GM19463 (cell line): ENCODE measurements at regions not wholly inside any gene's neighbourhood (a gene's known extent, or its start where the extent isn't known, plus 50 kb on each side); places are given as distances from the start of the nearest gene placed in this dataset.
"Not testable (repeated sequence)": the region's sequence is repeated elsewhere in the genome, so short reads cannot be mapped to it uniquely, and the experiment has no call there.

Experiments used
- ATAC-seq: cut with Tn5 transposase; IDR thresholded peaks from one replicate; pipeline ENCODE4 v1.9.1; 2021; ENCODE audit warnings: mild to moderate bottlenecking, moderate library complexity; ENCODE audit not compliant: unreplicated experiment

DNA sequence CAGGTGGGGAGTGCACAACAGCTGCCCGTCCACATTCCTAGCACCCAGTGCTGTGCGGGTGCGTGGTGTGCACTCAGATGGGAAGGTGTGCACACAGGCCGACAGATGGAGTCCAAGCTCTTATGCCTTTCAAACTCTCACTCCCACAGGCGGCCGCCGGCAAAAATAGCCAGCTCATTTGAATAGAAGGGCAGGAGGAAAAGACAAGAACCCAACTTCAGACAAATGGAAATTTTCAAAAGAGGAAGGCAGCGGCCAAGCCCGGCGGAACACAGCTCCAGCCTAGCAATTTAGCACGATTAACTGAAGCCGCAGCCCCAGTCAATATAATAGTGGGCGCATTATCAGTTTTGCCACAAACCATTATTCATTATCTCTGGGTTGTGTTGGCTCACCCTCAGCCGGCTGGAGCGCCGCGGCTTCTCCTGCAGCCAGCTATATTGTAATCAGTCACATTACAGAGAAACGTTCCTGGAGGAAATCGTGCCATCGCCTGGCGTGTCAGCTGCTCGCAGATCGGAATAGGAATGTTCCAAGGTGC is 103.9 kb upstream of the SEC14L1 start:
- no peak for ATAC-seq

GRCh38 chr17:77037943-77038342 is 102.8 kb upstream of the SEC14L1 start:
- ATAC-seq: no peak

GRCh38 chr17:77038884-77039555 is 101.7 kb upstream of the SEC14L1 start:
- no peak for ATAC-seq

GRCh38 chr17:77042476-77043231 is 98.1 kb upstream of the SEC14L1 start:
- no peak for ATAC-seq

- ATAC-seq: no peak
Observed at GRCh38 chr17:77045441-77046041, 95.2 kb upstream of the SEC14L1 start.

DNA sequence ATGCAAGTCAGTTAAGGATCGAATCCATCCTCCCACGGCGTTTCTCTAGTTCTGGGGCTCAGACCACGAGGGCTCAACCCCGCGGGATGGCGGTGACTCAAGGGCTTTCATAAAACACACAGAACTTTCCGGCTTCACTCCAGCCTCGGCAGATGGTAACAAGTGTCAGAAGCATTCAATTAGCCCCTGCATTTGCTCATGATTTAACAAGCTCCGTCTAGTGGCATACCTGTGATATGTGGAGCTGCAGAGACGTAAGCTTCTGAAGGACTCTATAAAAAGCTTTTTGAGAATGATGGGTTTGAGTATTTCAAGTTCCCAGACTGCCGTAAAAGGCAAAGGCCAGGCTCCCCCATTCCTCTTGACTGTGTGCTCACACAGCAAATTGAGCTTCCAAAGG is 91.3 kb upstream of the SEC14L1 start:
- no peak for ATAC-seq

GRCh38 chr17:77050901-77051300 is 89.9 kb upstream of the SEC14L1 start:
- not testable (repeated sequence) for ATAC-seq

DNA sequence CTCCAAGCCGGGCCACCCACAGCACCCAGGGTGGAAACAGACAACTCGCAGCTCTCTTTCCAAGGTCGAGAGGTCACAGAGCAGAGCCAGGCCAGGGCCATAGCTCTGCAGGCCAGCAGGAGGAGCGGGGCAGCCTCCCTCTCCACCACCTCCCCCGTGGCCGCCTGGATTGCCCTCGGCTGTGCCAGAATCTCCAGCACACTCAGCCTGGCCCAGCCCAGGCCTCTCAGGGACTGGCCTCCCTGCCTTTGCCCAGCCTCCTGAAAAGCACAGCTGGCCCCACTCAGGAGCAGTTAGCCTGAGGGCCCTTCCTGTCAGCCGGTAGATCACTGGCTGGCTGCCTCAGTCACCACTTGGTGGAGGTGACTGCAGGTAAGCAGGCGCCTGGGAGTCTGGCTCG is 85.8 kb upstream of the SEC14L1 start:
- ATAC-seq: no peak

DNA sequence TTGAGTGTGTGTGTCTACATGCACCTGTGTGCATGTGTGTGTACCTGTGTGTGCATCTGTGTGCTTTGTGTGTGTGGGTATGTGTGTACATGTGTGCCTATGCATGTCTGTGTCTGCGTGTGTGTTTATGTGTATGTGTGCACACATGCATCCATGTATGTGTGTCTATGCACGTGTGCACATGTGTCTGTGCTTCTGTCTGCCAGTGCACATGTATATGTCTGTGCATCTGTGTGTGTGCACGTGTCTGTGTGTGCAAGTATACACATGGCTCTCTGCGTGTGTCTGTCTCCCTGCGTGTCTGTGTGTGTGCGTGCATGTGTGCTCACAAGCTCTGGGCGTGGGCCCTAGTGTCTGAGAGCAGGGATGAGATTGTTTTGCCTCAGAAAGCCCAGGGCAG is 85.3 kb upstream of the SEC14L1 start:
- no peak for ATAC-seq

DNA sequence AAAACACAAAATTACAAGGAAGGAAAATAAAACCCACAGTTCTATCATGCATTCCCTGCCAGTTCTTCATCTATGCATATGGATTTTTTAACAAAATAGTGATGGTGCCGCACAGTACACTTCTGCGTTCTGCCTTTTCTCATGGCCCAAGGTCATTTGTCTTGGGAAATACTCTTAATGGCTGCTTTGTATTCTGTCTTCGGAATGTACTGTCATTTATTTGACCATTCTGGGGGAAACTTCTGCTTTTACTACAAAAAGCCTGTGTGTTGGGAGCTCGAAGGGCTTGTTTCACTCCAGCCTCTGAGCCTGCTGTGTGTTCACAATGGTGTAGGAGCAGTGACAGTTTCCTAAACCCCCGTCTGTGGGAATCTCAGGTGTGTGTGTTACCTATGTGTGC is 82.8 kb upstream of the SEC14L1 start:
- no peak for ATAC-seq

GRCh38 chr17:77061669-77062068 is 79.1 kb upstream of the SEC14L1 start:
- no peak for ATAC-seq

DNA sequence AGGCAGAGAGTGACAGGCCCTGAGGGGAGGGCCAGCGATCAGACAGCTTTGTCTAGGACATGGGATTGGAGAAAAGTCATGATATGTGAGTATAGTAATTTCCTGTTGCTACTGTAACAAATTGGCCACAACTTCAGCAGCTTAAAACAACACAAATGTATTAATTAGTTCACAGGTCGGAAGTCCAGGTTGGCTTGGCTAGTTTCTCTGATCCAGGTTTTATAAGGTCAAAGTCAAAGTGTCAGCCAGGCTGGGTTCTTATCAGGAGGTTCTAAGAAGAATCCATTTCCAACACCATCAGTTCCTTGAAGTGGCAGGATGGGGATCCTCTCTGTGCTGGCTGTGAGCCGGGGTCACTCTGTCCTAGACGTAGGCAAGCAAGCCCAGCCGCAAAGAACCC is 76.2 kb upstream of the SEC14L1 start:
- ATAC-seq: no peak

DNA sequence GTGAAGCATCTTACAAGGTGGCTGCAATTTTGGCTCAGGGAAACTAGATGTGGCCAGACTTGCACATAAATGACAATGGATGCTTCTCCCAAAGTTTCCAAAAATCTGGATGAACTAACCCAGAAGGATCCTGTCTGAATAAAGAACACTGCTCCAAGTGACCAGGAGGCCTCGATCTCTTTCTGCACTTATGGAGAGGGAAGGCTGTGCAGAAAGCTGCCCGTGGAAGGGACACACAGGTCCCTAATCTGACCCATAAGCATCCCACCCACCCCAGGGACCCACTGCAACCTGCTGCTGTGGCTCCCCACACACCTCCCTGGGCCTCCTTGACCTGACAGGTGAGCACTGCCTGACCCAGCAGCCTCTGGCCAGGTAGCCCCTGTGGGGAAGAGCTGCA is 74.6 kb upstream of the SEC14L1 start:
- no peak for ATAC-seq

DNA sequence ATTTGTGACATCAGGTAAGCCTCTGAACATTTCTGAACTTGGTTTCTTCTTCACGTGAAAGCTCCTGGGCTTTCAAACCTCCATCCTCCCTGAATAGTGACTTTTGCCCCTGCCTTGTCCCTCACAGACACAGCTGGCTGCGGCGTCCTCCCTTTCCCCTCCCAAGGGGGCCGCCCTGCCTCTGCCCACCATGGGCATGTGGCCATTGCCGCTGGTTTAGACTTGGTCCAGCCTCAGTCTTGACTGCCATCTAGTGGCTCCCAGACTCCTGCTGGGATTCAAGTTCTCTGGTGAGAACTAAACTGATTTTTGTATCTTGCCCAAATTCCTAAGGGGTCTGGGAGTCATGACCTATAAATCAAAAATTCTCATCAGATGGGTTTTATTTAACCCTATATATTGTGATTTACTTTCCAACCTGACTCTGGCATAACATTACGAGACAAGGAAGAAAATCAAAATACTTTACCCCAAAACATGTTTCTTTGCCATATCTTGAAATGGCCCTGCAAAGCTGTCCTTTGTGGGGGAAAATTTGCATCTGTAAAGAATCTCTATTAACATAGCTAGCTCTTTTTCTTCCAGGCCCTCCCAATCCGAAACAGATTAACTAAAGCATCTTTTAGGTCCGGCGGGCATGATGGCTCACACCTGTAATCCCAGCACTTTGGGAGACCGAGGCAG is 73.9 kb upstream of the SEC14L1 start:
- not testable (repeated sequence) for ATAC-seq

DNA sequence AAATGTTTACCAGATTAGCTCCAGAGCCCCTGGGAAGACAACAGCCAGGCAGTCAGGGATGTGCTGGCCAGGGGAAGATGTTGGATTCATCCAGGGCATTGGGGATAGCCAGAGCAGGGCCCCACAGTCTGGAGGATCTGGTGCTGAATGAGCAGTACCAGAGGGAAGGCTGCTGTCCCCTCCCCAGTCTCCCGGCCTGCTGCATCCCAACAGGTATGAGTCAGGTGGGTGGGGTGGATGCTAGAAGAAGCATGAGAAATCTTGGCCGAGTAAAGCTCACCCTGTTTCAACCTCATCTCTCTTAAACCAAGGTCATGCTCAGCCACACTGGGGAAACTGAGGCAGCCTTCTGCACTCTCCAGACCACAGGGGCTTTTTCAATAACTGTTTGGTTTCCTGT is 71.9 kb upstream of the SEC14L1 start:
- no peak for ATAC-seq

DNA sequence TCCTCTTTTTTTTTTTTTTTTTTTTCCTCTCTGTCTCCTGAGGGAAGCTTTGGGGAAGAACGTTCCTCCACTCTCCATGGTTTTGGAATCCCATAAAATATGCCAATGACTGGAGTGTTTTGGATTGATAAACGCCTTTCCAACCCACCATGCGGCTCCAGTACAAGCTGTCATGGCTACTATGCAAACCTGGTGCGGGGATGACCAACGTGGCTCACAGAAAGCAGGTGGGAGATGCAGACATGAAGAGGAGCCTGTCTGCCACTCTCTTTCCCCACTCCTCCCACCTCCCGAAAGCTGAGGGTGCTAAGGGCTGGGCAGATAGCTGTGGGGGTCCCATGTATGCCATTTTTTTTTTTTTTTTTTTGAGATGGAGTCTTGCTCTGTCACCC is 69.9 kb upstream of the SEC14L1 start:
- ATAC-seq: no peak

GRCh38 chr17:77071925-77072490 is 68.8 kb upstream of the SEC14L1 start:
- no peak for ATAC-seq

DNA sequence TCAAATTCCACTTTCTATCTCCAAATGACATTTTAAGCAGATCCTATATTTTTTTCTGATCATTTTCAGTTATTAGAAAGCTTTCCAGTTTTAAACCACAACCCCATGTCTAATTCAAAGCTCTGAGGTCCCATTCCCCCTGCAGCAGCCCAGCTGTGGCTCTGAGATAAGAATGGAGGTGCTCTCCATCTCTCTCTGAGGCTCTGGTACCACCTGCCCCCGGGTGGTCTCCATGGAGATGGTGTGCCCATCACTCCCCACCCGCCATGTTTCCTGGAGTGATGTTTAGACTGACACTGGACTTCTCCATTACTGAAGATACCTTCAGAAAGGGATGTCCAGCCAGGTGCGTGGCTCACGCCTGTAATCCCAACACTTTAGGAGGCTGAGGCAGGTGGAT is 68.1 kb upstream of the SEC14L1 start:
- ATAC-seq: no peak

- no peak for ATAC-seq
Observed at GRCh38 chr17:77074681-77075080, 66.1 kb upstream of the SEC14L1 start.

DNA sequence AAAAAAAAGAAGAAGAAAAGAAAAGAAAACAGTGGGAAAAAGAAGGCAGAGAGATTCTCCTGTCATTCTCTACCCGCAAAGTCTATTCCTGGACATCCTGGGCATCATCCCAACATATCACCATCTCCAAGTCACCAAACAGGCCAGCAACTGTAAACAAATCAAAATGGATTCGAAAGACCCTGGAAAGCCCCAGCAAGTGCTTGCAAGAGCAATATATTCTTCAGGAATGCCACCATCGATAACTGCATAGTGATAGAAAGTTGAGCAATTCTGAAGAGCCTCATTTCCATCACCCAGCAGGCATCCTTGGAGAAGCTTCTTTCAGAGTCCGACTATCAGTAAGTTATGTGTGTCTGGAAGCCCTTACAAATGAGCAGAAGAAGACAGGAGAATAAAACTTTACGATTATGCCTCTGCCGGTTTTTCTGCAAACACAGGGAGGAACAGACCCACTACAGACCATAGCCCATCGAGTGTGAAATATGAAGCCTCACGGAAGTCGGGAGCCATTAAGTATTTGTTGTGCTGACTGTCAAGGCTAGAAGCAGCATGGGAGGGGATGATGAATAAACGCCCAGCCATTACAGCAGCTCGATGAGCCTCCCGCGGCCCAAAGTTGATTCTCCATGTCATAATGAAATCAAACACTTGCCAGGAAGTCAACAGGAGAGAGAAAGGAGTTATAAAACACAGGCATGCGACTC is 64.5 kb upstream of the SEC14L1 start:
- ATAC-seq: no peak
